H1 (cell line): ENCODE measurements at regions not wholly inside any gene's neighbourhood (a gene's known extent, or its start where the extent isn't known, plus 50 kb on each side); places are given as distances from the start of the nearest gene placed in this dataset.

ENCODE experiments used
- CTCF ChIA-PET: fragments of 300-600 bp; sonication (Branson Sonifier 250); formaldehyde crosslinking; loops from one replicate; lab custom pipeline; 2021; ENCODE audit not compliant: partially characterized antibody; lab: Charles Lee
- POLR2A ChIA-PET: fragments of 300-600 bp; sonication (Branson Sonifier 250); formaldehyde crosslinking; loops from one replicate; lab custom pipeline; 2021; ENCODE audit warnings: inconsistent platforms; ENCODE audit not compliant: partially characterized antibody; lab: Charles Lee
- DNase-seq, 2 experiments: peaks; one replicate each; pipeline versions ENCODE4 v3.0.0 to v3.0.0-alpha.2; 2010 to 2022; ENCODE audit warnings: low spot score in 2 of 2, low read depth in 1 of 2, mixed read lengths in 1 of 2
- FAIRE-seq: peaks from 2 replicates; lab custom pipeline; 2011; peaks lifted over from hg19 to GRCh38; lab: Jason Lieb, UNC
- H2AFZ ChIP-seq: 2 replicates; pipeline ENCODE4 v1.8.1; 2012; ENCODE audit warnings: low read length, inconsistent platforms
- H2AK5ac ChIP-seq: 2 replicates; pipeline ENCODE4 v1.6.1; 2013; ENCODE audit warnings: low read depth, low read length
- H2BK120ac ChIP-seq: replicated peaks from 2 replicates; pipeline ENCODE3; 2013; ENCODE audit warnings: low read depth, low read length, inconsistent platforms
- H2BK12ac ChIP-seq: 2 replicates; pipeline ENCODE4 v1.6.1; 2013; ENCODE audit warnings: low read depth, low read length
- H2BK15ac ChIP-seq: 2 replicates; pipeline ENCODE4 v1.6.1; 2013; ENCODE audit warnings: low read length
- H2BK20ac ChIP-seq: 2 replicates; pipeline ENCODE4 v1.6.1; 2013; ENCODE audit warnings: low read length
- H2BK5ac ChIP-seq: 2 replicates; pipeline ENCODE4 v1.6.1; 2013; ENCODE audit warnings: low read depth, low read length
- H3K14ac ChIP-seq: 2 replicates; pipeline ENCODE4 v1.6.1; 2013; ENCODE audit warnings: inconsistent platforms; ENCODE audit not compliant: insufficient read length
- H3K18ac ChIP-seq: 2 replicates; pipeline ENCODE4 v1.6.1; 2013; ENCODE audit warnings: low read length; ENCODE audit errors: extremely low read depth
- H3K23ac ChIP-seq: 2 replicates; pipeline ENCODE4 v1.6.1; 2013; ENCODE audit warnings: inconsistent platforms; ENCODE audit not compliant: insufficient read length
- H3K23me2 ChIP-seq: 2 replicates; pipeline ENCODE4 v1.6.1; 2013; ENCODE audit warnings: low read depth, low read length
- H3K27ac ChIP-seq: 2 replicates; pipeline ENCODE4 v1.6.1; 2011; ENCODE audit warnings: low read depth, low read length, inconsistent platforms
- H3K27me3 ChIP-seq, 4 experiments: replicated peaks in 1 of 4; 1 replicate in 1 of 4; 2 replicates in 3 of 4; pipeline versions ENCODE4 v1.6.1 to v1.8.1; 2011 to 2013; ENCODE audit warnings: low read length in 3 of 4, mild to moderate bottlenecking in 3 of 4, inconsistent platforms in 2 of 4, mixed read lengths in 2 of 4, moderate library complexity in 1 of 4; ENCODE audit not compliant: control insufficient read depth in 3 of 4, insufficient read depth in 3 of 4; ENCODE audit errors: extremely low read depth in 1 of 4
- H3K36me3 ChIP-seq, 4 experiments: 2 replicates each; pipeline versions ENCODE4 v1.6.1 to v1.8.1; 2011 to 2013; ENCODE audit warnings: mild to moderate bottlenecking in 4 of 4, low read length in 3 of 4, moderate library complexity in 2 of 4, control low read depth in 1 of 4, inconsistent platforms in 1 of 4; ENCODE audit not compliant: insufficient read depth in 4 of 4, control insufficient read depth in 2 of 4
- H3K4ac ChIP-seq: replicated peaks from 2 replicates; pipeline ENCODE3; 2013; ENCODE audit warnings: low read length, low read depth, mixed read lengths, inconsistent platforms; ENCODE audit not compliant: insufficient read length
- H3K4me1 ChIP-seq, 4 experiments: replicated peaks in 1 of 4; 1 replicate in 1 of 4; 2 replicates in 3 of 4; pipeline versions ENCODE4 v1.6.1 to v1.8.1; 2011 to 2013; ENCODE audit warnings: low read length in 3 of 4, inconsistent platforms in 2 of 4, mixed read lengths in 1 of 4; ENCODE audit not compliant: insufficient read depth in 4 of 4, control insufficient read depth in 3 of 4
- H3K4me2 ChIP-seq, 2 experiments: 2 replicates each; pipeline versions ENCODE4 v1.6.1 to v1.8.1; 2011 to 2013; ENCODE audit warnings: low read depth in 2 of 2, low read length in 2 of 2, control low read depth in 1 of 2, inconsistent platforms in 1 of 2, mild to moderate bottlenecking in 1 of 2; ENCODE audit not compliant: insufficient read depth in 1 of 2
- H3K4me3 ChIP-seq, 4 experiments: fragments of 200-600, 300-600 bp in 1 of 4; sonication (generic), shearing (Covaris generic), sonication (Bioruptor Twin) in 1 of 4; 2 replicates each; pipeline versions ENCODE4 v1.5.1 to v1.8.1; 2011 to 2016; ENCODE audit warnings: low read length in 4 of 4, low read depth in 3 of 4, control low read depth in 2 of 4, inconsistent platforms in 2 of 4, mild to moderate bottlenecking in 2 of 4, mixed read lengths in 1 of 4, moderate library complexity in 1 of 4; ENCODE audit not compliant: insufficient read depth in 2 of 4; ENCODE audit errors: extremely low read depth in 1 of 4
- H3K56ac ChIP-seq: replicated peaks from 2 replicates; pipeline ENCODE3; 2013; ENCODE audit warnings: low read depth, mild to moderate bottlenecking, mixed read lengths, low read length, inconsistent platforms; ENCODE audit not compliant: insufficient read length
- H3K79me1 ChIP-seq: 2 replicates; pipeline ENCODE4 v1.6.1; 2013; ENCODE audit warnings: low read depth, low read length, control low read depth
- H3K79me2 ChIP-seq, 2 experiments: 2 replicates each; pipeline versions ENCODE4 v1.6.1 to v1.8.1; 2012 to 2013; ENCODE audit warnings: low read length in 2 of 2, mild to moderate bottlenecking in 2 of 2, inconsistent platforms in 1 of 2; ENCODE audit not compliant: insufficient read depth in 2 of 2, control insufficient read depth in 1 of 2
- H3K9ac ChIP-seq, 4 experiments: replicated peaks in 1 of 4; 1 replicate in 1 of 4; 2 replicates in 3 of 4; pipeline versions ENCODE4 v1.6.1 to v1.8.1; 2011 to 2013; ENCODE audit warnings: low read depth in 3 of 4, low read length in 3 of 4, control low read depth in 2 of 4, mild to moderate bottlenecking in 2 of 4, moderate library complexity in 2 of 4, inconsistent platforms in 1 of 4; ENCODE audit errors: extremely low read depth in 1 of 4
- H3K9me3 ChIP-seq, 2 experiments: 2 replicates each; pipeline versions ENCODE4 v1.6.1 to v1.8.1; 2012 to 2013; ENCODE audit warnings: mild to moderate bottlenecking in 2 of 2, moderate library complexity in 2 of 2, control low read depth in 1 of 2, inconsistent platforms in 1 of 2, low read depth in 1 of 2, low read length in 1 of 2, mixed read lengths in 1 of 2; ENCODE audit not compliant: insufficient read depth in 2 of 2
- H4K20me1 ChIP-seq, 2 experiments: replicated peaks in 1 of 2; 2 replicates each; pipeline versions ENCODE3 to v1.8.1; 2011 to 2013; ENCODE audit warnings: inconsistent platforms in 2 of 2, low read length in 2 of 2, mild to moderate bottlenecking in 1 of 2; ENCODE audit not compliant: insufficient read depth in 2 of 2, control insufficient read depth in 1 of 2
- H4K5ac ChIP-seq: 2 replicates; pipeline ENCODE4 v1.6.1; 2013; ENCODE audit warnings: low read length, low read depth, mixed read lengths, inconsistent platforms; ENCODE audit not compliant: insufficient read length
- H4K8ac ChIP-seq: 2 replicates; pipeline ENCODE4 v1.8.0; 2013; ENCODE audit warnings: mild to moderate bottlenecking, moderate library complexity, low read length, inconsistent platforms; ENCODE audit not compliant: insufficient read depth; ENCODE audit errors: extremely low read depth
- H4K91ac ChIP-seq: replicated peaks from 2 replicates; pipeline ENCODE3; 2013; ENCODE audit warnings: low read length, mixed read lengths, inconsistent platforms; ENCODE audit not compliant: insufficient read length
- CBX5 ChIP-seq: fragments of 300-800, 300-1000 bp; sonication (generic); IDR thresholded peaks from 2 replicates; pipeline ENCODE4 v1.7.1; 2016; ENCODE audit warnings: antibody characterized with exemption, low read length, low read depth
- CEBPB ChIP-seq: IDR thresholded peaks from 2 replicates; pipeline ENCODE4 v1.6.1; 2012; ENCODE audit warnings: low read depth, low read length
- CREB1 ChIP-seq: IDR thresholded peaks from 2 replicates; pipeline ENCODE4 v1.6.1; 2012; ENCODE audit warnings: inconsistent platforms
- FOSL1 ChIP-seq: IDR thresholded peaks from 2 replicates; pipeline ENCODE4 v1.6.1; 2011; ENCODE audit warnings: mild to moderate bottlenecking, low read depth, low read length, moderate library complexity; ENCODE audit not compliant: insufficient read depth
- JUN ChIP-seq: IDR thresholded peaks from 2 replicates; pipeline ENCODE4 v1.6.1; 2011; ENCODE audit warnings: low read depth, mild to moderate bottlenecking, improper control_type of control experiment, low read length
- KDM4A ChIP-seq: IDR thresholded peaks from one replicate; pipeline ENCODE4 v1.7.1; 2012; ENCODE audit warnings: low read depth, mild to moderate bottlenecking, moderate library complexity, low read length, inconsistent platforms; ENCODE audit not compliant: severe bottlenecking
- KDM5A ChIP-seq: fragments of 200-600 bp; IDR thresholded peaks from 2 replicates; pipeline ENCODE4 v1.7.1; 2012; ENCODE audit warnings: mild to moderate bottlenecking, low read length, inconsistent platforms, mixed read lengths
- SIX5 ChIP-seq: IDR thresholded peaks from 2 replicates; pipeline ENCODE4 v1.6.1; 2011; ENCODE audit warnings: mild to moderate bottlenecking, low read depth, low read length
- SP2 ChIP-seq: IDR thresholded peaks from 2 replicates; pipeline ENCODE4 v1.6.1; 2012; ENCODE audit warnings: mild to moderate bottlenecking, low read length, inconsistent platforms
- TEAD4 ChIP-seq: IDR thresholded peaks from 2 replicates; pipeline ENCODE4 v1.6.1; 2012; ENCODE audit warnings: low read depth, low read length, inconsistent platforms, mixed read lengths
- YY1 ChIP-seq: IDR thresholded peaks from 2 replicates; pipeline ENCODE4 v1.6.1; 2011; ENCODE audit warnings: low read depth, mild to moderate bottlenecking, low read length
- ZNF274 ChIP-seq: IDR thresholded peaks from 2 replicates; pipeline ENCODE4 v1.7.0; 2012; ENCODE audit warnings: low read length, borderline replicate concordance; ENCODE audit errors: extremely low read depth
- WGBS, 2 experiments: shearing (Covaris generic) in 1 of 2; methylation state at CpG; one replicate each; pipeline versions ENCODE4 v1.1.6 to v1.1.7; 2013 to 2015; ENCODE audit warnings: low lambda C conversion rate in 2 of 2, mixed read lengths in 2 of 2, inconsistent platforms in 1 of 2, low coverage in 1 of 2, missing lambda C conversion rate in 1 of 2; ENCODE audit not compliant: insufficient replicate concordance in 2 of 2, insufficient coverage in 1 of 2, insufficient read length in 1 of 2; ENCODE audit errors: extremely low coverage in 1 of 2, missing lambda C conversion rate in 1 of 2; 5-methylcytosine and 5-hydroxymethylcytosine counted together
- TF ChIP-seq, protein P1 (sequence below): IDR thresholded peaks from 2 replicates; pipeline ENCODE4 v1.6.1; 2012; ENCODE audit warnings: inconsistent platforms
- TF ChIP-seq, protein P2 (sequence below), 3 experiments: IDR thresholded peaks; 1 replicate in 2 of 3; 2 replicates in 1 of 3; pipeline versions ENCODE4 v1.5.1 to v1.6.1; 2011; ENCODE audit warnings: low read length in 3 of 3, mild to moderate bottlenecking in 3 of 3, inconsistent platforms in 2 of 3, low read depth in 1 of 3, moderate library complexity in 1 of 3; ENCODE audit not compliant: insufficient read depth in 1 of 3; ENCODE audit errors: control extremely low read depth in 1 of 3

DNA sequence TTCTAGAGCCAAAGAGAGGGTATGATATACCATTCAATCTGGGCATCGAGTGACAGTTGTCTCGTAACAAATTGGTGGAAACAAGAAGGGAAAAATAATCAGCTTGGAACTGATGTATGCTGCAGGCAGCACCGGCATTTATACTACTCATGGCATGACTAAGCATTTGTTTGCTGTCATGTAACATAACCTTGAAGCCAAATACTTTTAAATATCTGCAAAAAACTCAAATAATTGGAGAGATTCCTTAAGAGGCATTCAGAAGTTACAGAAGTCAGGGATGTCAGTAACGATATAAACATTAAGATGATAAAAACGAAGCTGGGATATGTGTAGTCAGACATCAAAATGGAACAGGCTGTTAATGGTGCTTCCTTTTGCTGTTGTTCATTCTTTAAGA lies 157.3 kb upstream of the MMADHC start:
- no peak overlapping the region for H2AFZ ChIP-seq
- H4K5ac ChIP-seq: no peak overlapping the region
- H3K4ac ChIP-seq: no peak overlapping the region
- no peak overlapping the region for H3K23ac ChIP-seq
- no peaks in the 10 kb centered on the region for H3K9me3 ChIP-seq
- H3K4me1 ChIP-seq: peaks cover 0 to 4% (median 0%) of the 10 kb centered on the region in 4 experiments; a peak in 1 of 7 replicates
- 89% methylated on average over 5 of the region's 5 CpGs; no CpG with 5 or more reads in 1 of the 2 experiments for WGBS, 2 experiments
- FAIRE-seq: no peak
- CTCF ChIA-PET: interaction anchor here (0.7 kb wide), 1 partner anchor 41 kb away, joined by 3 read pairs; no protein-coding TSS in a partner anchor
- H2BK15ac ChIP-seq: no peak overlapping the region
- no peak overlapping the region for H2BK120ac ChIP-seq
- DNase-seq: no peak
- no peak overlapping the region for H2BK20ac ChIP-seq
- H3K79me2 ChIP-seq: no peaks in the 10 kb centered on the region
- no peak overlapping the region for H3K14ac ChIP-seq
- no peaks in the 10 kb centered on the region for H3K27me3 ChIP-seq
- H3K4me2 ChIP-seq: no peak overlapping the region
- H2BK12ac ChIP-seq: no peak overlapping the region
- H3K4me3 ChIP-seq: no peak overlapping the region
- no peaks in the 10 kb centered on the region for H4K20me1 ChIP-seq
- POLR2A ChIA-PET: no interaction called here
- H3K79me1 ChIP-seq: no peaks in the 10 kb centered on the region
- H3K56ac ChIP-seq: no peak overlapping the region
- H3K23me2 ChIP-seq: no peaks in the 10 kb centered on the region
- H4K8ac ChIP-seq: no peak overlapping the region
- no peak overlapping the region for H2BK5ac ChIP-seq
- no peaks in the 10 kb centered on the region for H3K36me3 ChIP-seq
- no peak overlapping the region for H4K91ac ChIP-seq
- H3K27ac ChIP-seq: no peak overlapping the region
- no peak overlapping the region for H3K9ac ChIP-seq
- no peak overlapping the region for H3K18ac ChIP-seq
- no peak overlapping the region for H2AK5ac ChIP-seq
- TF ChIP-seq, protein P1, sequence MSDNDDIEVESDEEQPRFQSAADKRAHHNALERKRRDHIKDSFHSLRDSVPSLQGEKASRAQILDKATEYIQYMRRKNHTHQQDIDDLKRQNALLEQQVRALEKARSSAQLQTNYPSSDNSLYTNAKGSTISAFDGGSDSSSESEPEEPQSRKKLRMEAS: no peak
- TF ChIP-seq, protein P2, sequence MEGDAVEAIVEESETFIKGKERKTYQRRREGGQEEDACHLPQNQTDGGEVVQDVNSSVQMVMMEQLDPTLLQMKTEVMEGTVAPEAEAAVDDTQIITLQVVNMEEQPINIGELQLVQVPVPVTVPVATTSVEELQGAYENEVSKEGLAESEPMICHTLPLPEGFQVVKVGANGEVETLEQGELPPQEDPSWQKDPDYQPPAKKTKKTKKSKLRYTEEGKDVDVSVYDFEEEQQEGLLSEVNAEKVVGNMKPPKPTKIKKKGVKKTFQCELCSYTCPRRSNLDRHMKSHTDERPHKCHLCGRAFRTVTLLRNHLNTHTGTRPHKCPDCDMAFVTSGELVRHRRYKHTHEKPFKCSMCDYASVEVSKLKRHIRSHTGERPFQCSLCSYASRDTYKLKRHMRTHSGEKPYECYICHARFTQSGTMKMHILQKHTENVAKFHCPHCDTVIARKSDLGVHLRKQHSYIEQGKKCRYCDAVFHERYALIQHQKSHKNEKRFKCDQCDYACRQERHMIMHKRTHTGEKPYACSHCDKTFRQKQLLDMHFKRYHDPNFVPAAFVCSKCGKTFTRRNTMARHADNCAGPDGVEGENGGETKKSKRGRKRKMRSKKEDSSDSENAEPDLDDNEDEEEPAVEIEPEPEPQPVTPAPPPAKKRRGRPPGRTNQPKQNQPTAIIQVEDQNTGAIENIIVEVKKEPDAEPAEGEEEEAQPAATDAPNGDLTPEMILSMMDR (IDR thresholded peaks at IDR 0.05; ENCODE audit: control extremely low read depth in 1 of 3, insufficient read depth in 1 of 3, low read depth in 1 of 3, low read length in 3 of 3): no peak
- TF ChIP-seq ZNF274: no peak
- TF ChIP-seq KDM4A: no peak
- no peak for TF ChIP-seq JUN
- no peak for TF ChIP-seq TEAD4
- TF ChIP-seq FOSL1: no peak
- TF ChIP-seq SIX5: no peak
- no peak for TF ChIP-seq CREB1
- no peak for TF ChIP-seq SP2
- no peak for TF ChIP-seq YY1
- no peak for TF ChIP-seq CBX5
- no peak for TF ChIP-seq CEBPB
- TF ChIP-seq KDM5A: no peak
